ENCODE measurements at regions not wholly inside any gene's neighbourhood (a gene's known extent, or its start where the extent isn't known, plus 50 kb on each side); places are given as distances from the start of the nearest gene placed in this dataset.

DNA sequence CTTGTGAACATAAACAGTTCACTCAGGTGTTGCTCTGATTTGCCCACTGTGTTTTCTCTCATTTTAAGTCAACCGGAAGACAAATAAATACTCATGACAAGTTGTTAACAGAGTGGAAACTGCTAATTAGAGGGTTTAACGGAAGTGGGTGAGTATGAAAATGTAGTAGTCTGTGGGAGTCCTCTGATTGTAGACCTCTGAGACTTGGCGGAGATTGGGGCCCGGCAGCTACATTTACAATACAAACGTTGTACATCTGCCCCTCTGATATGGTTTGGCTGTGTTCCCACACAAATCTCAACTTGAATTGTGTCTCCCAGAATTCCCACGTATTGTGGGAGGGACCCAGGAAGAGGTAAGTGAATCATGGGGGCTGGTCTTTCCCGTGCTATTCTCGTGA is 107.3 kb upstream of the FAM98A start (continued):
- TF ChIP-seq, protein P1, sequence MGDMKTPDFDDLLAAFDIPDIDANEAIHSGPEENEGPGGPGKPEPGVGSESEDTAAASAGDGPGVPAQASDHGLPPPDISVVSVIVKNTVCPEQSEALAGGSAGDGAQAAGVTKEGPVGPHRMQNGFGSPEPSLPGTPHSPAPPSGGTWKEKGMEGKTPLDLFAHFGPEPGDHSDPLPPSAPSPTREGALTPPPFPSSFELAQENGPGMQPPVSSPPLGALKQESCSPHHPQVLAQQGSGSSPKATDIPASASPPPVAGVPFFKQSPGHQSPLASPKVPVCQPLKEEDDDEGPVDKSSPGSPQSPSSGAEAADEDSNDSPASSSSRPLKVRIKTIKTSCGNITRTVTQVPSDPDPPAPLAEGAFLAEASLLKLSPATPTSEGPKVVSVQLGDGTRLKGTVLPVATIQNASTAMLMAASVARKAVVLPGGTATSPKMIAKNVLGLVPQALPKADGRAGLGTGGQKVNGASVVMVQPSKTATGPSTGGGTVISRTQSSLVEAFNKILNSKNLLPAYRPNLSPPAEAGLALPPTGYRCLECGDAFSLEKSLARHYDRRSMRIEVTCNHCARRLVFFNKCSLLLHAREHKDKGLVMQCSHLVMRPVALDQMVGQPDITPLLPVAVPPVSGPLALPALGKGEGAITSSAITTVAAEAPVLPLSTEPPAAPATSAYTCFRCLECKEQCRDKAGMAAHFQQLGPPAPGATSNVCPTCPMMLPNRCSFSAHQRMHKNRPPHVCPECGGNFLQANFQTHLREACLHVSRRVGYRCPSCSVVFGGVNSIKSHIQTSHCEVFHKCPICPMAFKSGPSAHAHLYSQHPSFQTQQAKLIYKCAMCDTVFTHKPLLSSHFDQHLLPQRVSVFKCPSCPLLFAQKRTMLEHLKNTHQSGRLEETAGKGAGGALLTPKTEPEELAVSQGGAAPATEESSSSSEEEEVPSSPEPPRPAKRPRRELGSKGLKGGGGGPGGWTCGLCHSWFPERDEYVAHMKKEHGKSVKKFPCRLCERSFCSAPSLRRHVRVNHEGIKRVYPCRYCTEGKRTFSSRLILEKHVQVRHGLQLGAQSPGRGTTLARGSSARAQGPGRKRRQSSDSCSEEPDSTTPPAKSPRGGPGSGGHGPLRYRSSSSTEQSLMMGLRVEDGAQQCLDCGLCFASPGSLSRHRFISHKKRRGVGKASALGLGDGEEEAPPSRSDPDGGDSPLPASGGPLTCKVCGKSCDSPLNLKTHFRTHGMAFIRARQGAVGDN (IDR thresholded peaks at IDR 0.05), result peak; percentile 66; the same call in 1 of the 2 replicates
- TF ChIP-seq YBX1 (IDR thresholded peaks at IDR 0.05) (no peak), MTA2 (IDR thresholded peaks at IDR 0.05; ENCODE audit: low read depth) (peak; percentile 96)
- TF ChIP-seq, protein P2, sequence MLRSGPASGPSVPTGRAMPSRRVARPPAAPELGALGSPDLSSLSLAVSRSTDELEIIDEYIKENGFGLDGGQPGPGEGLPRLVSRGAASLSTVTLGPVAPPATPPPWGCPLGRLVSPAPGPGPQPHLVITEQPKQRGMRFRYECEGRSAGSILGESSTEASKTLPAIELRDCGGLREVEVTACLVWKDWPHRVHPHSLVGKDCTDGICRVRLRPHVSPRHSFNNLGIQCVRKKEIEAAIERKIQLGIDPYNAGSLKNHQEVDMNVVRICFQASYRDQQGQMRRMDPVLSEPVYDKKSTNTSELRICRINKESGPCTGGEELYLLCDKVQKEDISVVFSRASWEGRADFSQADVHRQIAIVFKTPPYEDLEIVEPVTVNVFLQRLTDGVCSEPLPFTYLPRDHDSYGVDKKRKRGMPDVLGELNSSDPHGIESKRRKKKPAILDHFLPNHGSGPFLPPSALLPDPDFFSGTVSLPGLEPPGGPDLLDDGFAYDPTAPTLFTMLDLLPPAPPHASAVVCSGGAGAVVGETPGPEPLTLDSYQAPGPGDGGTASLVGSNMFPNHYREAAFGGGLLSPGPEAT (IDR thresholded peaks at IDR 0.05; ENCODE audit: low read depth), result peak; percentile 75
- TF ChIP-seq, protein P3, sequence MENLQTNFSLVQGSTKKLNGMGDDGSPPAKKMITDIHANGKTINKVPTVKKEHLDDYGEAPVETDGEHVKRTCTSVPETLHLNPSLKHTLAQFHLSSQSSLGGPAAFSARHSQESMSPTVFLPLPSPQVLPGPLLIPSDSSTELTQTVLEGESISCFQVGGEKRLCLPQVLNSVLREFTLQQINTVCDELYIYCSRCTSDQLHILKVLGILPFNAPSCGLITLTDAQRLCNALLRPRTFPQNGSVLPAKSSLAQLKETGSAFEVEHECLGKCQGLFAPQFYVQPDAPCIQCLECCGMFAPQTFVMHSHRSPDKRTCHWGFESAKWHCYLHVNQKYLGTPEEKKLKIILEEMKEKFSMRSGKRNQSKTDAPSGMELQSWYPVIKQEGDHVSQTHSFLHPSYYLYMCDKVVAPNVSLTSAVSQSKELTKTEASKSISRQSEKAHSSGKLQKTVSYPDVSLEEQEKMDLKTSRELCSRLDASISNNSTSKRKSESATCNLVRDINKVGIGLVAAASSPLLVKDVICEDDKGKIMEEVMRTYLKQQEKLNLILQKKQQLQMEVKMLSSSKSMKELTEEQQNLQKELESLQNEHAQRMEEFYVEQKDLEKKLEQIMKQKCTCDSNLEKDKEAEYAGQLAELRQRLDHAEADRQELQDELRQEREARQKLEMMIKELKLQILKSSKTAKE (IDR thresholded peaks at IDR 0.05; ENCODE audit: low read depth, poor library complexity, severe bottlenecking), result peak; percentile 61
- TF ChIP-seq, protein P4, sequence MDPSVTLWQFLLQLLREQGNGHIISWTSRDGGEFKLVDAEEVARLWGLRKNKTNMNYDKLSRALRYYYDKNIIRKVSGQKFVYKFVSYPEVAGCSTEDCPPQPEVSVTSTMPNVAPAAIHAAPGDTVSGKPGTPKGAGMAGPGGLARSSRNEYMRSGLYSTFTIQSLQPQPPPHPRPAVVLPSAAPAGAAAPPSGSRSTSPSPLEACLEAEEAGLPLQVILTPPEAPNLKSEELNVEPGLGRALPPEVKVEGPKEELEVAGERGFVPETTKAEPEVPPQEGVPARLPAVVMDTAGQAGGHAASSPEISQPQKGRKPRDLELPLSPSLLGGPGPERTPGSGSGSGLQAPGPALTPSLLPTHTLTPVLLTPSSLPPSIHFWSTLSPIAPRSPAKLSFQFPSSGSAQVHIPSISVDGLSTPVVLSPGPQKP (IDR thresholded peaks at IDR 0.05; ENCODE audit: low read depth, low read length), result peak; percentile 23; the same call in 1 of the 2 replicates

All from GM12878 (cell line).